Upper lobe of left lung (tissue), 4 donors: ENCODE measurements at regions not wholly inside any gene's neighbourhood (a gene's known extent, or its start where the extent isn't known, plus 50 kb on each side); places are given as distances from the start of the nearest gene placed in this dataset.
"Not testable (repeated sequence)": the region's sequence is repeated elsewhere in the genome, so short reads cannot be mapped to it uniquely, and the experiment has no call there.

Source experiments
- CTCF ChIP-seq, 6 experiments: fragments of 450-650 bp in 4 of 6; fragments of 200-600 bp in 2 of 6; sonication (generic) in 2 of 6; IDR thresholded peaks; one replicate each; pipeline ENCODE4 v1.5.1; 2016 to 2019; ENCODE audit warnings: antibody characterized with exemption in 6 of 6
- EP300 ChIP-seq, 4 donors: sonication (generic); formaldehyde crosslinking; IDR thresholded peaks; one replicate each; pipeline ENCODE4 v1.5.1; 2017; ENCODE audit warnings: antibody characterized with exemption in 4 of 4, control low read depth in 2 of 4
- POLR2A ChIP-seq, 4 donors: fragments of 450-650 bp; IDR thresholded peaks; one replicate each; pipeline ENCODE4 v1.5.1; 2016 to 2017; ENCODE audit warnings: antibody characterized with exemption in 4 of 4, mild to moderate bottlenecking in 2 of 4

GRCh38 chr18:10608450-10608849 is 82.6 kb downstream of the NAPG start:
- not testable (repeated sequence) for TF ChIP-seq POLR2A, EP300, CTCF (IDR thresholded peaks at IDR 0.05)
